RWPE2 (cell line): ENCODE measurements at regions not wholly inside any gene's neighbourhood (a gene's known extent, or its start where the extent isn't known, plus 50 kb on each side); places are given as distances from the start of the nearest gene placed in this dataset.

ENCODE experiments used
- ATAC-seq: fragments of 200-7000 bp; cut with Tn5 transposase; 3 replicates; pipeline ENCODE4 v1.9.1; 2021; ENCODE audit warnings: low read depth
- DNase-seq: peaks from one replicate; pipeline ENCODE4 v3.0.0-alpha.2; 2020; ENCODE audit warnings: low spot score
- H3K27ac ChIP-seq: fragments of 450-650 bp; 2 replicates; pipeline ENCODE4 v1.5.1; 2017; ENCODE audit warnings: mild to moderate bottlenecking; ENCODE audit not compliant: poor library complexity, severe bottlenecking
- H3K27me3 ChIP-seq: fragments of 250-450 bp; sonication (Bioruptor Pico); 2 replicates; pipeline ENCODE4 v1.5.1; 2021; ENCODE audit warnings: mild to moderate bottlenecking, moderate library complexity; ENCODE audit not compliant: insufficient read depth, poor library complexity, severe bottlenecking
- H3K36me3 ChIP-seq: fragments of 250-450 bp; sonication (Bioruptor Pico); 2 replicates; pipeline ENCODE4 v1.5.1; 2020; ENCODE audit warnings: low read depth, mild to moderate bottlenecking, moderate library complexity
- H3K4me1 ChIP-seq: fragments of 250-450 bp; sonication (Bioruptor Pico); 2 replicates; pipeline ENCODE4 v1.5.1; 2021; ENCODE audit warnings: mild to moderate bottlenecking, moderate library complexity; ENCODE audit not compliant: insufficient read depth, poor library complexity, severe bottlenecking
- H3K4me3 ChIP-seq: fragments of 250-450 bp; sonication (Bioruptor Pico); 2 replicates; pipeline ENCODE4 v1.5.1; 2021; ENCODE audit warnings: mild to moderate bottlenecking, moderate library complexity; ENCODE audit not compliant: severe bottlenecking
- H3K9me3 ChIP-seq: fragments of 250-450 bp; sonication (Bioruptor Pico); 2 replicates; pipeline ENCODE4 v1.5.1; 2021; ENCODE audit warnings: mild to moderate bottlenecking, moderate library complexity; ENCODE audit not compliant: severe bottlenecking
- CTCF ChIP-seq: fragments of 450-650 bp; IDR thresholded peaks from one replicate; pipeline ENCODE4 v1.5.1; 2017; ENCODE audit warnings: mild to moderate bottlenecking, moderate library complexity; ENCODE audit not compliant: poor library complexity, severe bottlenecking

- Histone ChIP-seq H3K27me3 (no peaks in the 10 kb centered on the region), H3K27ac (peak overlapping the region; percentile 91), H3K4me1 (peaks cover 18% of the 10 kb centered on the region), H3K9me3 (no peaks in the 10 kb centered on the region), H3K4me3 (no peak overlapping the region), H3K36me3 (no peaks in the 10 kb centered on the region)
- DNase-seq (no peak), ATAC-seq (no peak)
- no peak for TF ChIP-seq CTCF
These were observed 290.8 kb upstream of the CHAC2 start for GRCh38 chr2:53476834-53477233.

- no peak for TF ChIP-seq CTCF
- H3K36me3 ChIP-seq = no peaks in the 10 kb centered on the region
- peak overlapping the region; percentile 91 for H3K27ac ChIP-seq
- ATAC-seq = peak; percentile 11; the same call in 2 of the 3 replicates
- H3K9me3 ChIP-seq = no peaks in the 10 kb centered on the region
- no peaks in the 10 kb centered on the region for H3K27me3 ChIP-seq
- peaks cover 18% of the 10 kb centered on the region for H3K4me1 ChIP-seq
- no peak overlapping the region for H3K4me3 ChIP-seq
- no peak for DNase-seq
These were observed 291.8 kb upstream of the CHAC2 start for GRCh38 chr2:53475766-53476165.

DNA sequence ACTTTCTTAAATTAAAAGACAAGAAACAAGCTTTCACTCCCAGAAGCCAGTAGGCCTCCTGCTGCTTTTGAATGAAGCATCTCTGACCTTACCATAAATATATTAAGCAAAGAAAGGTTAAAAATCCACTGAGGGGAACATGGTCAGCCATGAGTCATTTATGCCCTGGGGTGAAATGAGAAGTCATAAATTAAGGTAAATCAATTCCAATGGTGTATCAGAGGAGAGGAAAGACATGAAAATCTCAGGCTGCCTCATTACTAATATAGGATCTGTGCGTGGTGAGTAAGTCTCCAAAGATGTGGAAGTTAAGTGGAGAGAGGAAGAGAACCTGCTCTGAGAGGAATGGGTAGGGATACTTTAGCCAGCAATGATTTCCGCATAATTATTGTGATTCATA is 292.3 kb upstream of the CHAC2 start:
- H3K36me3 ChIP-seq = no peaks in the 10 kb centered on the region
- H3K9me3 ChIP-seq = no peaks in the 10 kb centered on the region
- DNase-seq (no peak), ATAC-seq (peak; percentile 99)
- H3K27ac ChIP-seq = peak overlapping the region; percentile 91
- no peak overlapping the region for H3K4me3 ChIP-seq
- no peaks in the 10 kb centered on the region for H3K27me3 ChIP-seq
- TF ChIP-seq CTCF = no peak
- peaks cover 18% of the 10 kb centered on the region for H3K4me1 ChIP-seq

DNA sequence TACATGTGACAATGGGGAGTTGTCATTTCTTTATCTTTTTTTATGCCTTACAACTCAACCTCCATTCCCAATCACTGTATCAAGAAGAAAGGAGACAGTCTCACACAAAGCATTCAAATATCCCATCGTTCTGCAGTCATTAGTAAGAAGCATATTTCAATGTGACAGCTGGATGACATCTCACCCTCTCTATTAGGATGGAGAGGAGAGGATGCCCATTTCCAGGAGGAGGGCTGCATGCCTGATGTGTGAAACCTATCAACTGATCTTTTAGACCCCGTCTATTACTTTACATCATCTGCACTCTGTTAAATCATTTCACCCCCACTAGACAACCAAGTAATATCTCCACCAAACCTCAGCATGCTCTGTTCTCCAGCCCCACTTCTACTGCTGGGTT is 292.7 kb upstream of the CHAC2 start:
- ATAC-seq (no peak), DNase-seq (no peak)
- no peaks in the 10 kb centered on the region for H3K36me3 ChIP-seq
- peaks cover 18% of the 10 kb centered on the region for H3K4me1 ChIP-seq
- no peak overlapping the region for H3K4me3 ChIP-seq
- H3K27ac ChIP-seq = peak overlapping the region; percentile 91
- no peaks in the 10 kb centered on the region for H3K9me3 ChIP-seq
- TF ChIP-seq CTCF = no peak
- no peaks in the 10 kb centered on the region for H3K27me3 ChIP-seq

GRCh38 chr2:53473775-53474311 is 293.8 kb upstream of the CHAC2 start:
- H3K4me3 ChIP-seq = no peak overlapping the region
- no peaks in the 10 kb centered on the region for H3K27me3 ChIP-seq
- peaks cover 18% of the 10 kb centered on the region for H3K4me1 ChIP-seq
- DNase-seq (no peak), ATAC-seq (no peak)
- TF ChIP-seq CTCF = no peak
- H3K27ac ChIP-seq = peak overlapping the region; percentile 91
- H3K9me3 ChIP-seq = no peaks in the 10 kb centered on the region
- no peaks in the 10 kb centered on the region for H3K36me3 ChIP-seq
